ENCODE measurements at regions not wholly inside any gene's neighbourhood (a gene's known extent, or its start where the extent isn't known, plus 50 kb on each side); places are given as distances from the start of the nearest gene placed in this dataset.

DNA sequence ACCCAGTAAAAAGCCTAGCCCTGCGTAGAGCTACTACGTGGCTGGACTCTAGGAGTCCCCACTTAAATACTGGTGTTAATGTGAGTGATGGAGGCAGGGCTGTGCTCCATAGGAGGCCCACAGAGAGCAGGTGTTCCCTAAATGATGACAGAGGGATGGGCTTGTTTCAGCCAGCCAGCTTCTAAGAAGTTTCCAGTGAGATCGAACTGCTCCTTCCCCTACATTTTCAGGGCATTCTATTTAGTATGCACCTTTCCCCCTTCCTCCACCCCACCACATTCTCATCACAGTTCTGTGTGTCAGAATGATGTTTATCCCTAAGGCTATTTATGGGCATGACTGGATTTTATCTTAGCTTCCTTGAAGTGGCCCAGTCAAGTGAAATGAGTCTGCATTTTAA is 213.0 kb downstream of the TRIB2 start:
- H3K27me3 ChIP-seq (ENCODE audit: insufficient read depth, low read length), result no peaks in the 10 kb centered on the region
- no peaks in the 10 kb centered on the region for H4K20me1 ChIP-seq (ENCODE audit: insufficient read depth, low read length)
- peak overlapping the region; percentile 53 for H3K4me2 ChIP-seq (ENCODE audit: insufficient read depth, low read length)

DNA sequence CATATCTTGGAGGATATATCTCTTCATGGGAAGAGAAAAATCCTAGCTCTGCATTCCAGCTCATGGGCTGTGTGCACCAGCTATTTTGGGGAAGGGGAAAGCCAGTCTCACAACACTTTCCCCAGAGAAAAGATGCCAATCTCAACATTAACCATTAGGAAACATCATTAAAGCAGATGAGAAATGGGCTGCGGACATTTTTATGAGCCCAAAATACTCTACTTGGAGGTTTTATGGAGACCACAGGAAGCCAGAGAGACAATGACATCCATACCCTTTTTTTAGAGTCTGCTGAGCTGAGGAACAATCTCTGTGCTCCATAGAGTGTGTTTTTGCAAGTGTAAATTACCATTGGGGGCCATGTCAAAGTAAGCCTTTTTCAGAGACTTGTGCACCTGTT is 213.7 kb downstream of the TRIB2 start:
- H3K79me2 ChIP-seq (ENCODE audit: insufficient read depth, low read length), result no peaks in the 10 kb centered on the region
- TF ChIP-seq, protein P1, sequence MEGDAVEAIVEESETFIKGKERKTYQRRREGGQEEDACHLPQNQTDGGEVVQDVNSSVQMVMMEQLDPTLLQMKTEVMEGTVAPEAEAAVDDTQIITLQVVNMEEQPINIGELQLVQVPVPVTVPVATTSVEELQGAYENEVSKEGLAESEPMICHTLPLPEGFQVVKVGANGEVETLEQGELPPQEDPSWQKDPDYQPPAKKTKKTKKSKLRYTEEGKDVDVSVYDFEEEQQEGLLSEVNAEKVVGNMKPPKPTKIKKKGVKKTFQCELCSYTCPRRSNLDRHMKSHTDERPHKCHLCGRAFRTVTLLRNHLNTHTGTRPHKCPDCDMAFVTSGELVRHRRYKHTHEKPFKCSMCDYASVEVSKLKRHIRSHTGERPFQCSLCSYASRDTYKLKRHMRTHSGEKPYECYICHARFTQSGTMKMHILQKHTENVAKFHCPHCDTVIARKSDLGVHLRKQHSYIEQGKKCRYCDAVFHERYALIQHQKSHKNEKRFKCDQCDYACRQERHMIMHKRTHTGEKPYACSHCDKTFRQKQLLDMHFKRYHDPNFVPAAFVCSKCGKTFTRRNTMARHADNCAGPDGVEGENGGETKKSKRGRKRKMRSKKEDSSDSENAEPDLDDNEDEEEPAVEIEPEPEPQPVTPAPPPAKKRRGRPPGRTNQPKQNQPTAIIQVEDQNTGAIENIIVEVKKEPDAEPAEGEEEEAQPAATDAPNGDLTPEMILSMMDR (IDR thresholded peaks at IDR 0.05; ENCODE audit: extremely low read depth, low read depth, low read length), result no peak
- no peak overlapping the region for H3K4me3 ChIP-seq (ENCODE audit: insufficient read depth, low read length)
- no peak overlapping the region for H2AFZ ChIP-seq (ENCODE audit: low read length)
- no peak overlapping the region for H3K4me2 ChIP-seq (ENCODE audit: insufficient read depth, low read length)
- no peaks in the 10 kb centered on the region for H3K27me3 ChIP-seq (ENCODE audit: insufficient read depth, low read length)
- no peaks in the 10 kb centered on the region for H4K20me1 ChIP-seq (ENCODE audit: insufficient read depth, low read length)
- no peaks in the 10 kb centered on the region for H3K9me3 ChIP-seq (ENCODE audit: low read depth, low read length)
- no peak for DNase-seq (ENCODE audit: insufficient read length, low spot score, missing footprints)
- no peaks in the 10 kb centered on the region for H3K36me3 ChIP-seq (ENCODE audit: insufficient read depth, low read length)
- H3K4me1 ChIP-seq (ENCODE audit: insufficient read depth, low read length), result peaks cover 25% of the 10 kb centered on the region
- no peak overlapping the region for H3K27ac ChIP-seq (ENCODE audit: low read depth, low read length)

More for the DNA sequence above, 213.0 kb downstream of the TRIB2 start:
- DNase-seq (ENCODE audit: insufficient read length, low spot score, missing footprints), result no peak
- no peaks in the 10 kb centered on the region for H3K9me3 ChIP-seq (ENCODE audit: low read depth, low read length)
- H3K79me2 ChIP-seq (ENCODE audit: insufficient read depth, low read length), result no peaks in the 10 kb centered on the region
- H3K4me3 ChIP-seq (ENCODE audit: insufficient read depth, low read length), result no peak overlapping the region
- H3K36me3 ChIP-seq (ENCODE audit: insufficient read depth, low read length), result no peaks in the 10 kb centered on the region
- H2AFZ ChIP-seq (ENCODE audit: low read length), result no peak overlapping the region
- peaks cover 24% of the 10 kb centered on the region for H3K4me1 ChIP-seq (ENCODE audit: insufficient read depth, low read length)
- H3K27ac ChIP-seq (ENCODE audit: low read depth, low read length), result peak overlapping the region; percentile 47
- TF ChIP-seq, protein P1 (IDR thresholded peaks at IDR 0.05; ENCODE audit: extremely low read depth, low read depth, low read length), result no peak

DNA sequence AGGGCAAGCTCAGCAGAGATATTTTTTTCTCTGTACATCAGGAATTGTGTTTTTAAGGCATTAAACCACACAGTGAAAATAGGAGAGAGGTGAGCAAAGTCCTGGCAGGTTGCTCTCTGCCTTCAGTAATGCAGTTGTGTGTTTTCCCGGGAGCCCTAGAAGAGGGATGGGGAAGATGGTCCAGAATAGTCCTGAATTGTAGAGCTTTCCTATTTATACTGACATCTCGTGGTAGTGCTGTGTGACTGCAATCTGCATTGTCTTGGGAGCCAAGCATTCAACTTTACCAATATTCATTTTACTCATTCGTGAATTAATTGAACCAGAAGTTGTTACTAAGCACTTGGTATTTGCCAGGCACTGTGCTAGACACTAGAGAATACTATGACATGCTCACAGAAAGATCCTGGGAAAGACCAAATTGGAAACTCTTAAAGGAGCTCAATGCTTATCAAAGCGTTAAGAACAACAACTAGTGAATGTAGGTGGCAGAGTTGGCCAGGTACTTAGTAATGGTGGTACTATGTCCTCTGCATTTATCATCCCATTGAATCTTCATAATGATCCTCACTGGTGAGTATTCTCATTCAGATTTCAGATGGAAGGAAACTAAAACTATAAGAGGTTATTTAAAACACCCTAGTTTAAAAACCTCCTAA is 214.6 kb downstream of the TRIB2 start:
- Histone ChIP-seq H3K4me2 (ENCODE audit: insufficient read depth, low read length) (no peak overlapping the region), H3K27ac (ENCODE audit: low read depth, low read length) (peak overlapping the region; percentile 11), H2AFZ (ENCODE audit: low read length) (no peak overlapping the region), H3K27me3 (ENCODE audit: insufficient read depth, low read length) (no peaks in the 10 kb centered on the region), H3K9me3 (ENCODE audit: low read depth, low read length) (no peaks in the 10 kb centered on the region), H4K20me1 (ENCODE audit: insufficient read depth, low read length) (no peaks in the 10 kb centered on the region), H3K79me2 (ENCODE audit: insufficient read depth, low read length) (no peaks in the 10 kb centered on the region), H3K4me1 (ENCODE audit: insufficient read depth, low read length) (peaks cover 34% of the 10 kb centered on the region), H3K4me3 (ENCODE audit: insufficient read depth, low read length) (no peak overlapping the region), H3K36me3 (ENCODE audit: insufficient read depth, low read length) (no peaks in the 10 kb centered on the region)
- TF ChIP-seq, protein P1 (IDR thresholded peaks at IDR 0.05; ENCODE audit: extremely low read depth, low read depth, low read length), result peak; percentile 95
- DNase-seq (ENCODE audit: insufficient read length, low spot score, missing footprints), result peak; percentile 87

DNA sequence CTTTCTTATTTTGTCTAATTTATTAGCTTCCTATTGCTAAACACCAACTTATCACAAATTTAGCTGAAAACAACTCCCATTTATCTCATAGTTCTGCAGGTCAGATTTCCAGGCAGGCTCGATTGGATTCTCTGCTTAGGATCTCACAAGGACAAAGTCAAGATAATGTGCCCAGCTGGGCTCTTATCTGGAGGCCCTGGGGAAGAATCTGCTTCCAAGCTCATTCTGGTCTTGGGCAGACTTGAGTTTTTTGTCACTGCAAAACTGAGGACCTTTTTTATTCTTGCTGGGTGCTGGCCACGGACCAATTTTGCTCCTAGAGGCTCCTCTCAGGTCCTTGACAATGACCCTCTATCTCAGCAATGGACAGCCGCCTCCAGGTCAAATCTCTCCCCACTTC is 215.5 kb downstream of the TRIB2 start:
- Histone ChIP-seq H3K27ac (ENCODE audit: low read depth, low read length) (no peak overlapping the region), H3K36me3 (ENCODE audit: insufficient read depth, low read length) (no peaks in the 10 kb centered on the region), H3K9me3 (ENCODE audit: low read depth, low read length) (no peaks in the 10 kb centered on the region), H3K4me2 (ENCODE audit: insufficient read depth, low read length) (no peak overlapping the region), H3K79me2 (ENCODE audit: insufficient read depth, low read length) (no peaks in the 10 kb centered on the region), H2AFZ (ENCODE audit: low read length) (no peak overlapping the region), H3K4me1 (ENCODE audit: insufficient read depth, low read length) (peaks cover 34% of the 10 kb centered on the region), H4K20me1 (ENCODE audit: insufficient read depth, low read length) (no peaks in the 10 kb centered on the region), H3K4me3 (ENCODE audit: insufficient read depth, low read length) (no peak overlapping the region), H3K27me3 (ENCODE audit: insufficient read depth, low read length) (no peaks in the 10 kb centered on the region)
- TF ChIP-seq, protein P1 (IDR thresholded peaks at IDR 0.05; ENCODE audit: extremely low read depth, low read depth, low read length), result no peak
- no peak for DNase-seq (ENCODE audit: insufficient read length, low spot score, missing footprints)
